NCI-H2196 treated with DMSO at 0.1 percent for 48 hours (cell line): ENCODE measurements at regions not wholly inside any gene's neighbourhood (a gene's known extent, or its start where the extent isn't known, plus 50 kb on each side); places are given as distances from the start of the nearest gene placed in this dataset.

ENCODE experiments used
- DNase-seq: peaks from one replicate; lab custom pipeline; 2025; ENCODE audit not compliant: unreplicated experiment; lab: John Stamatoyannopoulos, UW

DNA sequence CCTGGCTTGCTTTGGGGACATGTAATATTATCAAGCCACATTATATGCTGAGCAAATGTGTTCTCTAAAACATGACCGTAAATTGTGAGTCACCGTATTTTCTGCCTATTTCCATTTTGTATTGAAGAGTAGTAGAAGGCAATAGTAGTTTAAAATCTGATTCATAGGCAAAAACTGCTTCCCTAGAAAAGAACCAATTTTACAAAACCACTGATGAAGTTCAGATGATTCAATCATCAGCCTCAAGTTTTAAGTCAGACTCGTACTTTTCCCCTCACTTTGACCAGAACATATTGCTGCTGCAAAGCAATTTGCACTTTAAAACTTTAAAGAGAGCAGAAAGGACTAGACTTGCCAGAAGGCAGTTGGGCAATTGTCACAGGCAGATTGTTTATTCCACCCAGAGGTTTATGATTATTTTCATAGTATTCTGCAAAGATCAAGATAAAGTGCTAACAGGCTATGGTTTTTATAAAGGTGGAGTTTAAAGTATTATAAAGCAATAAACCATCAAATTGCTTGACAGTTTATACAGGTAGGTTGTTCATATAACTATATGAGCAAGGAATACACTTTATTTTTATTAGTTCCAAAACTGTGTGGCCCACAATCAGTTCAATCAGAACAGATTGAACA lies 168.2 kb downstream of the ETV1 start:
- DNase-seq = no peak

DNA sequence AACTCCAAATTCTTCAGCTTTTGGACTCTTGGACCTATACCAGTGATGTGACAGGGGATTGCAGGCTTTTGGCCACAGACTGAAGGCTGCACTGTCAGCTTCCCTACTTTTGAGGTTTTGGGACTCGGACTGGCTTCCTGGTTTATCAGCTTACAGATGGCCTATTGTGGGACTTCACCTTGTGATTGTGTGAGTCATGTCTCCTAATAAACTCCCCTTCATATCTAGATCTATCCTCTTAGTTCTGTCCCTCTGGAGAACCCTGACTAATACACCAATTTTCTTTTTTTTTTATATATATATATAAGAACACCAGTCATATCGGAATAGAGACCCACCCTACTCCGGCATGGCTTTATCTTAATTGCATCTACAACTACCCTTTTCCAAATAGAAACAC lies 166.8 kb downstream of the ETV1 start:
- no peak for DNase-seq

DNA sequence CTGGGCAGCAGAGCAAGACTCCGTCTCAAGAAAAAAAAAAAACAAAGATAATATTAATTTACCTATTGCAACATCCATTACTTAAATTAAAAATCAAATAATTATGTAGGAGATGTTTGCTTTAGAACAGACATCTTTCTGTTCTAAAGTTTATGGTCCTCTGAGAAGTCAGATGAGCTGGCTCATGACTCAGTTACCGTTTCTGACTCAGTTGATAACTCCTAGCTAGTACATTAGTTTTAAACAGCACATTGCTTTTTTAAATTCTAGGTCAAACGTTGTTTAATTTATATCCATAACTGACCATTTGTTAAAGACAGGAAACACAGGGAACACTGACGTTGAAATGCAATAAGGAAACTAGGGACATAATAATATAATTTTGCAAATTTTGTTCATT lies 162.7 kb downstream of the ETV1 start:
- no peak for DNase-seq

DNA sequence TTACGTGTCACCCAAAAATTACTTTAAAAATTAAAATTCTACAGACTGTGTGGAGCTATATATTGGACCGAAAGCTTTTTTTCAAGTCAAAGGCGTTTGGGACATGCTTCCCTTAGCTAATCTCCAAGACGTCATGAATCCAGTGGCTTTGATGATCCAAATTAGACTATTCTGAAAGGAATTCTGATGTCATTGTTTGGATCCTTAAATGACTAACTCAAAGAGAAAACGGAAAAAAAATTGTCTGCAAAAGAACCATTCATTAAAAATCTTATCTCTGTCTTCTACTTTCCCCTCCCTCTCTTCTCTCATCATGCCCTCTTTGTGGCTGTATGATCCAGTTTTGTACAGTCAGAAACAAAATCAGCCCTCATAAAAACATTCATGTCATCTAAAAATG lies 161.8 kb downstream of the ETV1 start:
- no peak for DNase-seq

DNA sequence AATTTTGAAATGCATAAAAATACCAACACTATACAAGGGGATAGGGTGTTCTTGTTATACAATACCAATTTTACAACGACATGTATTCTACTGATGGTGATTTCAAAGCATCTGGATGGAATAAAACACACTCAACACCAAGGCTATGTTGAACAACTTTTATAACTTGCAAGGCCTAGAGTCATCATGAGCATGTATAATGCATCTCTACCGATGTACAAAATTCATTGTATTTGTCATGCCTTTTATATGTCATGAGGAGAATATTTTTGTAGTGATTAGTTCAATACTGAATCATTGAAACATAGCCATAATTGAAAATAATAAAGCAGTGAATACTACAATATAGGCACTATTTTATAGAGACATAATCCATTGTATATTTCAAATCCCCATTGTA lies 160.2 kb downstream of the ETV1 start:
- no peak for DNase-seq

DNA sequence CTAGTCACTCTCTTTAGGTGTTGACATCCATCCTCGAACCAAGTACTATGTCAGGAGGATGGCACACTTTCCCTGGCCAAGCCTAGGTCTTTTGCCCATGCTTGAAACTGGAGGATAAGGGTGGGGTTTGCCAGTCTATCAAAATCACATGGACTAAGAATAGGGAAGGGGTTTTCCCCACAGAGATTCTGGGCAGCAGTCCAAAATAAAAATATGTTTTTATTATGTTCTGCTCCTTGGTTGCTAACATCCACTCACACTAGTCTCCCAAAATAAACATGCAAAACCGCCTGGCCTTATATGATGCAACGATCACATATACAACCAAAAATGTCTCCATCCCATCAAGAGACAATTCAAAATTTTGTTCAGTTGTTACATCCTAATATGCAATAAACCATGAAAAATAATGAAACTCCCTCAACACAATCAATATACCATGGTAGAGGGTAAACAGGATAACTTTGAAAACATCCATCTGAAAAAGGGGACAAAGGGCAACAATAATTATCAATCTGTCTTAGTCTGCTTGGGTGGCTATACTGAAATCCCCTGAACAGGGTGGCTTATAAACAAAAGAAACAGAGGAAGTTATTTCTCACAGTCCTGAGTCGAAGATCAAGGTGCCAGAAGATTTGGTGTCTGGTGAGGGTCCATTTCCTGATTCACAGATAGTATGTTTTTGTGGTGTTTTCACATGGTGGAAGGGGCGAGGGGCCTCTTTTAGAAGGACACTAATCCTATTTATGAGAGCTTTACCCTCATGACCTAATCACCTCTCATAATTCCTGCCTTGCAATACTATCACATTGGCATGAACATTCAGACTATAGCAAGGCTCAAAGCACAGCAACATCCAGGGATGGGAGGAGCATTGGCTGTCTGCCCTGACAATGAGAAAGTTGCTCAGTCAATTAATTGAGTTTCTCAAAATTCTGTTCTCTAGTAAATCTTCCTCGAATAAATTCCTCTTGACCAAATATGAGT lies 159.3 kb downstream of the ETV1 start:
- DNase-seq = no peak

DNA sequence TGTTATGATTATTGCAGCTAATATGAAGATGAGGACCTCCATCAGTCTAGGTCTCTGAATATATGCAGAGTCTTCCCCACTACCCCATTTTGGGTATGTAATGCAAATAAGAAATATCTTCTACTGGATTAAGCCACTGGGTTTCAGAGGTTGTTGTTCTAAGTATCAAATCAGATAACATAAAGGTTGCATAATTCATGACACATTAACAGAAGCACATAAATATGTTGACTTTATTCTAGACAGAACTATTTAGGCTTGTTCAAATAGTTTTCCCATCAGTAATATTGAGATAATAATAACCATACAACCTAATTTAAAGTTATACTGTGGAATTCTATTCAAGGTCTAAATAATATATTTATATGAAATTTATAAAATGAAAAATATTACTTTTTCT lies 157.1 kb downstream of the ETV1 start:
- DNase-seq = no peak

DNA sequence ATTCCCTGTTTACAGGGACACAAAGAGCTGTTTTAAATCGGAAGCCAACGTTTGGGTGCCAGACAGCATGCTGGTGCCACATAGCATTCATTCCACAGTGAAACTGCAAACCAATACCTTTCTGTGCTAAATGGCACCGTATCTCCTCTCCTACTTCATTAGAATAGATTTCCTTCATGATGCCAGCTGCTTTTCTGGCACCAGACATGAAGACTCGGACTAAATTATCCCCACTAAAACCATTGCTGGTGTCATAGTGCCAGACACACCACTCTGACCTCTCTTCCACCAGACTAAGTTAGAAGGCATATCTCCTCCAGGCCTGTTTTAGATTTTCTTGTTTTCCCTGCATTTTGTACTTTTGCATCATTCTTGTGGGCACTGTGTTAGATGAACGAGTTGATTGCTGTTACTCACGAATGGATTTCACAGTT lies 155.1 kb downstream of the ETV1 start:
- DNase-seq = no peak

DNA sequence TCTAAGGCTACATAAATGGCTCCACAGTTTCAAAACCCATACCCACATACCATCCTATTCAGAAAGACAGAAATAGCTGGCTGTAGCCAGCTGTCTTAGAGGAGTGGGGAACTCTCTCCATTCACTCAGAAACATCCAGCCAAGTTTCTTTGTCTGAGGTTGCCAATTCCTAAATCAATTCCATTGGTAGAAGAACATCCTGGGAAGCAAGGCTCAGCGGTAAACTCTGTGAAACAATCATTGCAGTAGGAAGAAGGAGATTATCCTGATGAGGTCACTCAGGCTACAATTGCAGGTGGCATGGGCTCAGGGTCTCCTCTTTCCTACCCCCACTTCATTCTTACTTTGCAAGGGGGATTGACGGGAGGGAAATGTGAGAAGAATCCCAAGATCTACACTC lies 154.0 kb downstream of the ETV1 start:
- no peak for DNase-seq

DNA sequence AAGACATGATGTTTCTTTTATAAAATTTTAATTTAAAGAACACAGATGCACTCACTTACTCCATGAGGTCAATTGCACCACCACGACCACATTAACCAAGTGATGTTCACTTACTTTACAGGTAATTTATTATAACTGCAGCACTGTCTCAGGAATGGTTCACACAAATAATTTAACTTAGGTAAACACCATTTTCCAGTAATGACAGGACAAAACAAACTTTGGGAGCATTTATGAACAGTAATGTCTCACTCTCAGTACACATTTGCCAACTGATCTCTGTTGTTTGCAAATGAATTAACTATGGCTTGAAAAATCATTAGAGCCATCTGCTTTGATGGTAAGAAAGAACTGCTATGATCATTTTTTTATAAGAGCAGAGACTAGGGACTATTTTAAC lies 150.4 kb downstream of the ETV1 start:
- DNase-seq = no peak
